ENCODE measurements at regions not wholly inside any gene's neighbourhood (a gene's known extent, or its start where the extent isn't known, plus 50 kb on each side); places are given as distances from the start of the nearest gene placed in this dataset.

DNA sequence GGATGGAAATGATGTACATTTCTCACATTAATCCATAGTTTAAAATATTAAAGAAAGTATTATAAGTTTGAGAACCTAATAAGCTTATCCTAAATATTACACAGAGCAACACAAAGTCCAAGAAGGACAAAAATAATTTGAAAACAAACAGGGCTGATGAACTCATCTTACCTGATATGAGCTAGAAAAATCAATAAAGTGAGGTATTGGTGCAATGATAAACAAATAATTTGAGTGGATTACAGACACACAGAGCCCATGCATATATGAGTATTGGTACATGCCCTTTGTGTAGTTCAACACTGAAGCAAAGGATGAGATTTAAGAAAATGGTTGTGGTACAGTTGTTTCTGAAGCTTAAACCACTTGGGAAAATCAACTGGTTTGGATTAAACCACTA lies 1139.0 kb downstream of the SUCLG1 start:
- no peak for TF ChIP-seq ZNF274 (IDR thresholded peaks at IDR 0.05; ENCODE audit: low read depth, low read length)
- TF ChIP-seq SUZ12 (IDR thresholded peaks at IDR 0.05; ENCODE audit: extremely low read depth, insufficient read depth, insufficient read length): no peak
- TF ChIP-seq YY1 (IDR thresholded peaks at IDR 0.05; ENCODE audit: insufficient read depth, insufficient read length): no peak

Measured in NT2/D1 (cell line).